ENCODE measurements at regions not wholly inside any gene's neighbourhood (a gene's known extent, or its start where the extent isn't known, plus 50 kb on each side); places are given as distances from the start of the nearest gene placed in this dataset.

GRCh38 chr9:78383130-78383529 lies 86.2 kb downstream of the PSAT1 start:
- TF ChIP-seq, protein P1, sequence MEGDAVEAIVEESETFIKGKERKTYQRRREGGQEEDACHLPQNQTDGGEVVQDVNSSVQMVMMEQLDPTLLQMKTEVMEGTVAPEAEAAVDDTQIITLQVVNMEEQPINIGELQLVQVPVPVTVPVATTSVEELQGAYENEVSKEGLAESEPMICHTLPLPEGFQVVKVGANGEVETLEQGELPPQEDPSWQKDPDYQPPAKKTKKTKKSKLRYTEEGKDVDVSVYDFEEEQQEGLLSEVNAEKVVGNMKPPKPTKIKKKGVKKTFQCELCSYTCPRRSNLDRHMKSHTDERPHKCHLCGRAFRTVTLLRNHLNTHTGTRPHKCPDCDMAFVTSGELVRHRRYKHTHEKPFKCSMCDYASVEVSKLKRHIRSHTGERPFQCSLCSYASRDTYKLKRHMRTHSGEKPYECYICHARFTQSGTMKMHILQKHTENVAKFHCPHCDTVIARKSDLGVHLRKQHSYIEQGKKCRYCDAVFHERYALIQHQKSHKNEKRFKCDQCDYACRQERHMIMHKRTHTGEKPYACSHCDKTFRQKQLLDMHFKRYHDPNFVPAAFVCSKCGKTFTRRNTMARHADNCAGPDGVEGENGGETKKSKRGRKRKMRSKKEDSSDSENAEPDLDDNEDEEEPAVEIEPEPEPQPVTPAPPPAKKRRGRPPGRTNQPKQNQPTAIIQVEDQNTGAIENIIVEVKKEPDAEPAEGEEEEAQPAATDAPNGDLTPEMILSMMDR (IDR thresholded peaks at IDR 0.05; ENCODE audit: insufficient read depth, missing control alignments): no peak
- FAIRE-seq (no peak), DNase-seq (ENCODE audit: insufficient read length, low spot score) (no peak)

- no peak for FAIRE-seq
- DNase-seq (ENCODE audit: insufficient read length, low spot score): no peak
- TF ChIP-seq, protein P1 (IDR thresholded peaks at IDR 0.05; ENCODE audit: insufficient read depth, missing control alignments): no peak
Observed at GRCh38 chr9:78386348-78386747, 89.4 kb downstream of the PSAT1 start.

DNA sequence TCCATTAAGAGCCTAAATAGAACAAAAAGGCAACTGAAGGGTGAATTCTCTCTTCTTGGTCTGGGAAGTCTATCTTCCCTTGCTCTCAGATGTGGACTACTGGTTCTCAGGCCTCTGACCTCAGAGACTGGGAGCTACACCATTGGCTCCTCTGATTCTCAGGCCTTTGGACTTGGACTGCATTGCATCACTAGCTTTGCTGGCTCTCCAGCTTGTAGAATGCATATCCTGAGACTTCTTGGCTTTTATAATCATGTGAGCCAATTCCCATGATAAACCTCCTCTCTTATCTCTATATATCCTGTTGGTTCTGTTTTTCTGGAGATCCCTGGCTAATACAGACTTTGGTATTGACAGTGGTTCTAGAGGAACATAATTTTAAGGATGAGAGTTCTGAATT lies 89.8 kb downstream of the PSAT1 start:
- TF ChIP-seq, protein P1 (IDR thresholded peaks at IDR 0.05; ENCODE audit: insufficient read depth, missing control alignments): no peak
- FAIRE-seq (no peak), DNase-seq (ENCODE audit: insufficient read length, low spot score) (no peak)

- no peak for DNase-seq (ENCODE audit: insufficient read length, low spot score)
- TF ChIP-seq, protein P1 (IDR thresholded peaks at IDR 0.05; ENCODE audit: insufficient read depth, missing control alignments): no peak
- FAIRE-seq: no peak
Observed at GRCh38 chr9:78393340-78393739, 96.4 kb downstream of the PSAT1 start.

DNA sequence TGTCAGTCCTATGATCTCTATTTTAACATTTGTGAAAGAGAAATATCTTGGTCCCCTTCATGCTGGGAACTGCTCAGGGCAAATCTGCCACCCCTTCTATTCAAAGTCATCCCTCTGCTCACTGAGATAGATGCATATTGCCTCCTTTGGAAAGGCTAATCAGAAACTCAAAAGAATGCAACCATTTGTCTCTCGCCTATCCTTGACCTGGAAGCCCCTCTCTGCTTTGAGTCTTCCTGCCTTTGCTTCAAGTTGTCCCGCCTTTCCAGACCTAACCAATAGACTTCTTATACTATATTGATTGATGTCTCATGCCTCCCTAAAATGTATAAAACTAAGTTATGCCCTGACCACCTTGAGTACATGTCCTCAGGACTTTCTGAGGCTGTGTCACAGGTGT lies 97.0 kb downstream of the PSAT1 start:
- DNase-seq (ENCODE audit: insufficient read length, low spot score): no peak
- FAIRE-seq: no peak
- TF ChIP-seq, protein P1 (IDR thresholded peaks at IDR 0.05; ENCODE audit: insufficient read depth, missing control alignments): no peak

DNA sequence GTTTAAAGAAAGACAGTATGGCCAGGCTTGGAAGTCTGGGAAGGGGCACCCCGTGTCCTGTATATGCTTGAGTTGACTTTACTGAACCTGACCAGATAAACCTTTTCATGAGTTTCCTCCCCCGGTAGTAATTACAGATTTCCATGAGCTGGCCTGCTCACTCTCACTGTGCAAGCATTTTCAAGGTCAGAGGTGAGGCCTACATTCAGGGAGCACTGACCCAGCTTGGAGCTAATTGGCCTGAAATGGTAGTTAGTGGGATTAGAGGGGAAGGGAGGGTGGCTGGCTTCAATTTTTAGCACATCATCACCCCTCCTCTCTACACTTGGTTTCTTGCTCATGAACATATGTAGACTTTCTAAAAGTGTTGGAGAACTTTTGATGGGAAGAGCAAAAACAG lies 99.2 kb downstream of the PSAT1 start:
- DNase-seq (ENCODE audit: insufficient read length, low spot score) (no peak), FAIRE-seq (no peak)
- TF ChIP-seq, protein P1 (IDR thresholded peaks at IDR 0.05; ENCODE audit: insufficient read depth, missing control alignments): no peak

GRCh38 chr9:78397045-78397444 lies 100.1 kb downstream of the PSAT1 start:
- FAIRE-seq (no peak), DNase-seq (ENCODE audit: insufficient read length, low spot score) (no peak)
- TF ChIP-seq, protein P1 (IDR thresholded peaks at IDR 0.05; ENCODE audit: insufficient read depth, missing control alignments): no peak

Measured in D721Med (cell line).